Endothelial cell of umbilical vein (primary cell): ENCODE measurements at regions not wholly inside any gene's neighbourhood (a gene's known extent, or its start where the extent isn't known, plus 50 kb on each side); places are given as distances from the start of the nearest gene placed in this dataset.
"Not testable (repeated sequence)": the region's sequence is repeated elsewhere in the genome, so short reads cannot be mapped to it uniquely, and the experiment has no call there.

Source experiments
- BruUV-seq: library from RNA; stranded (reverse); fragments of 400-500 nt; replicated peaks from 2 replicates; lab custom pipeline; 2021; lab: Mats Ljungman, UMichigan
- CTCF ChIA-PET: fragments of 300-600, 350-600 bp; sonication (Branson Sonifier 250); formaldehyde crosslinking; loops from one replicate; lab custom pipeline; 2021; ENCODE audit warnings: antibody characterized with exemption, inconsistent platforms; lab: Charles Lee
- POLR2A ChIA-PET: fragments of 300-600, 350-600 bp; sonication (Branson Sonifier 250); formaldehyde crosslinking; loops from one replicate; lab custom pipeline; 2021; ENCODE audit warnings: antibody characterized with exemption, inconsistent platforms; lab: Charles Lee
- DNase-seq: peaks from one replicate; pipeline ENCODE4 v3.0.0-alpha.2; 2011; ENCODE audit warnings: low read depth, low spot score
- FAIRE-seq: peaks from 2 replicates; lab custom pipeline; 2011; peaks lifted over from hg19 to GRCh38; lab: Jason Lieb, UNC
- H2AFZ ChIP-seq: 2 replicates; pipeline ENCODE4 v1.6.0; 2012; ENCODE audit warnings: low read depth, low read length, control low read depth, inconsistent platforms
- H3K27ac ChIP-seq: 2 replicates; pipeline ENCODE4 v1.5.1; 2011; ENCODE audit warnings: low read depth, mild to moderate bottlenecking, control low read depth, low read length, moderate library complexity; ENCODE audit not compliant: insufficient read depth
- H3K27me3 ChIP-seq, 2 experiments: 2 replicates each; pipeline versions ENCODE4 v1.6.0 to v1.6.1; 2011; ENCODE audit warnings: low read length in 2 of 2, mixed read lengths in 1 of 2; ENCODE audit not compliant: control insufficient read depth in 2 of 2, insufficient read depth in 2 of 2
- H3K36me3 ChIP-seq, 2 experiments: 2 replicates in 1 of 2; 3 replicates in 1 of 2; pipeline ENCODE4 v1.5.1; 2011; ENCODE audit warnings: low read length in 2 of 2, mild to moderate bottlenecking in 1 of 2, moderate library complexity in 1 of 2; ENCODE audit not compliant: control insufficient read depth in 2 of 2, insufficient read depth in 2 of 2; ENCODE audit errors: extremely low read depth in 1 of 2
- H3K4me1 ChIP-seq: 3 replicates; pipeline ENCODE4 v1.5.1; 2011; ENCODE audit warnings: mild to moderate bottlenecking, low read length; ENCODE audit not compliant: control insufficient read depth, insufficient read depth; ENCODE audit errors: extremely low read depth
- H3K4me2 ChIP-seq: 2 replicates; pipeline ENCODE4 v1.6.1; 2011; ENCODE audit warnings: low read length, control low read depth, mixed read lengths; ENCODE audit not compliant: insufficient read depth
- H3K4me3 ChIP-seq, 3 experiments: fragments of 200-600 bp in 1 of 3; sonication (generic), shearing (Covaris generic) in 1 of 3; replicated peaks in 1 of 3; 2 replicates each; pipeline ENCODE4 v1.5.1; 2011 to 2016; ENCODE audit warnings: control low read depth in 3 of 3, low read length in 3 of 3, mild to moderate bottlenecking in 2 of 3, inconsistent platforms in 1 of 3, low read depth in 1 of 3, moderate library complexity in 1 of 3; ENCODE audit not compliant: insufficient read depth in 1 of 3
- H3K79me2 ChIP-seq: 2 replicates; pipeline ENCODE4 v1.6.0; 2012; ENCODE audit warnings: low read length, inconsistent platforms; ENCODE audit not compliant: control insufficient read depth, insufficient read depth
- H3K9ac ChIP-seq: replicated peaks from 2 replicates; pipeline ENCODE3; 2011; ENCODE audit warnings: low read length, control low read depth; ENCODE audit not compliant: insufficient read depth; ENCODE audit errors: extremely low read depth
- H3K9me1 ChIP-seq: replicated peaks from 3 replicates; pipeline ENCODE4 v1.6.0; 2011; ENCODE audit warnings: mild to moderate bottlenecking, low read length; ENCODE audit not compliant: control insufficient read depth, insufficient read depth; ENCODE audit errors: extremely low read depth
- H3K9me3 ChIP-seq: replicated peaks from 2 replicates; pipeline ENCODE4 v1.5.1; 2012; ENCODE audit warnings: low read length, inconsistent platforms; ENCODE audit not compliant: control insufficient read depth, insufficient read depth
- H4K20me1 ChIP-seq: replicated peaks from 2 replicates; pipeline ENCODE3; 2011; ENCODE audit warnings: mild to moderate bottlenecking, low read length; ENCODE audit not compliant: control insufficient read depth, insufficient read depth; ENCODE audit errors: extremely low read depth
- EZH2 ChIP-seq: IDR thresholded peaks from 2 replicates; pipeline ENCODE4 v1.6.1; 2012; ENCODE audit warnings: borderline replicate concordance, low read depth, mild to moderate bottlenecking, moderate library complexity, low read length, inconsistent platforms; ENCODE audit not compliant: severe bottlenecking
- FOS ChIP-seq: IDR thresholded peaks from 2 replicates; pipeline ENCODE4 v1.6.1; 2011; ENCODE audit warnings: mild to moderate bottlenecking, low read length, moderate library complexity, borderline replicate concordance; ENCODE audit not compliant: insufficient read depth
- GATA2 ChIP-seq: IDR thresholded peaks from 2 replicates; pipeline ENCODE4 v1.7.0; 2011; ENCODE audit warnings: low read depth, mild to moderate bottlenecking, moderate library complexity, mixed read lengths, low read length; ENCODE audit not compliant: insufficient read length, insufficient read depth
- JUN ChIP-seq: IDR thresholded peaks from 2 replicates; pipeline ENCODE4 v1.6.1; 2011; ENCODE audit warnings: borderline replicate concordance, low read depth; ENCODE audit not compliant: insufficient read length, insufficient read depth
- MYC ChIP-seq: IDR thresholded peaks from one replicate; pipeline ENCODE4 v1.6.1; 2011; ENCODE audit warnings: mild to moderate bottlenecking, low read depth, low read length
- POLR2A ChIP-seq: IDR thresholded peaks from 2 replicates; pipeline ENCODE4 v1.6.1; 2012; ENCODE audit warnings: low read depth, mild to moderate bottlenecking, control low read depth, low read length
- POLR2AphosphoS5 ChIP-seq: IDR thresholded peaks from 2 replicates; pipeline ENCODE4 v1.6.1; 2012; ENCODE audit warnings: low read depth, mild to moderate bottlenecking, control low read depth, low read length, moderate library complexity; ENCODE audit not compliant: insufficient read depth
- dilution Hi-C: fragments of 300-500 bp; cut with MboI; formaldehyde crosslinking; loops from one replicate; pipeline ENCODE4 v1.15.0; 2019; ENCODE audit warnings: low sequenced_read_pairs; ENCODE audit not compliant: extremely low pct_ligation_motif_present
- intact Hi-C: fragments of 100-400 bp; cut with micrococcal nuclease; formaldehyde crosslinking; loops from one replicate; pipeline ENCODE4 v1.10.0; 2022
- TF ChIP-seq, protein P1 (sequence below), 2 donors: IDR thresholded peaks; 1 replicate in 1 of 2; 2 replicates in 1 of 2; pipeline ENCODE4 v1.5.1; 2011; ENCODE audit warnings: low read length in 2 of 2, mild to moderate bottlenecking in 2 of 2, moderate library complexity in 2 of 2, control low read depth in 1 of 2, inconsistent platforms in 1 of 2, low read depth in 1 of 2; ENCODE audit not compliant: insufficient read depth in 1 of 2; ENCODE audit errors: extremely low read depth in 1 of 2
- TF ChIP-seq, protein P2 (sequence below): IDR thresholded peaks from 2 replicates; pipeline ENCODE4 v1.6.1; 2011; ENCODE audit not compliant: insufficient read depth, insufficient read length

DNA sequence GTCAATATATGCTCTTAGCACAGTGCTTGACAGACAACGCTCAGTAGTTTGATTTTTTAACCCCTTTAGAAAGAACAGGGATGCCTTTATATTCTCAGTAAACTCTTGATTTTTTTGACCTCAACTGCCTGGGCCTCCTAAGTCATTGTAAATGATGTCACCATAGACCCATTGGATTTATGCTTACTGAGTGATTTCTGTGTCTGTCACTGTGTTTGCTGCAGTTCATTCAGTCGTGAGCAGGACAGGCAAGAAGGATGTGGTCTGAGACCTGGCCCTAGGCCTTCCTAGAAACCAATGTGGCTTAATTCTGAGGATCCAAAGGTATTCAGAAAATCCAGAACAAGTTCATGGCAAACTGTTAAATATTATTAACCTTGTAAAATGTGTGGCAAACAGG, 868.1 kb downstream of the XPNPEP1 start:
- no peak for DNase-seq
- H3K36me3 ChIP-seq: no peaks in the 10 kb centered on the region
- H3K4me3 ChIP-seq: no peak overlapping the region
- H3K9ac ChIP-seq: no peak overlapping the region
- dilution Hi-C loops: no loop called here
- no peak for TF ChIP-seq POLR2AphosphoS5
- intact Hi-C loops: no loop called here
- H3K27ac ChIP-seq: no peak overlapping the region
- no peaks in the 10 kb centered on the region for H4K20me1 ChIP-seq
- no peaks in the 10 kb centered on the region for H3K79me2 ChIP-seq
- POLR2A ChIA-PET: no interaction called here
- H3K9me1 ChIP-seq: no peaks in the 10 kb centered on the region
- CTCF ChIA-PET: no interaction called here
- H3K4me2 ChIP-seq: no peak overlapping the region
- no peaks in the 10 kb centered on the region for H3K4me1 ChIP-seq
- H3K9me3 ChIP-seq: peaks cover 1% of the 10 kb centered on the region
- no peak overlapping the region for H2AFZ ChIP-seq
- no TSS peak for BruUV-seq
- no peaks in the 10 kb centered on the region for H3K27me3 ChIP-seq
- FAIRE-seq: no peak

DNA sequence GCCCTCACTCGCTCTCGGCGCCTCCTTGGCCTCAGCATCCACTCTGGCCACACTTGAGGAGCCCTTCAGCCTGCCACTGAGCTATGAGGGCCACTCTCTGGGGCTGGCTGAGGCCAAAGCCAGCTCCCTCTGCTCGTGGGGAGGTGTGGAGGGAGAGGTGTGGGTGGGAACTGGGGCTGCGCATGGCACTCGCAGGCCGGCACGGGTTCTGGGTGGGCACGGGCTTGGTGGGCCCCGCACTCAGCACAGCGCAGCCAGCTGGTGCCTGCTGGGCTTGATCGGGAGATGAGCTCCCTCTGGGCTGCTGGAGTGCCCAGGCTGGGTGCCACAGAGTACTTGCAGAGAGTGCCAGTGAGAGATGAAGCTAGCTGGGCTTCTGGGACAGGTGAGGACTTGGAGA, 875.5 kb downstream of the XPNPEP1 start:
- Histone ChIP-seq H3K79me2 (no peaks in the 10 kb centered on the region), H4K20me1 (no peaks in the 10 kb centered on the region), H3K4me2 (no peak overlapping the region), H3K9ac (no peak overlapping the region), H3K4me1 (no peaks in the 10 kb centered on the region), H3K9me1 (no peaks in the 10 kb centered on the region), H3K27me3 (no peaks in the 10 kb centered on the region), H3K4me3 (no peak overlapping the region), H3K9me3 (peaks cover 1% of the 10 kb centered on the region), H3K36me3 (no peaks in the 10 kb centered on the region), H3K27ac (no peak overlapping the region), H2AFZ (no peak overlapping the region)
- no TSS peak for BruUV-seq
- CTCF ChIA-PET: no interaction called here
- DNase-seq (no peak), FAIRE-seq (no peak)
- no peak for TF ChIP-seq MYC
- no peak for TF ChIP-seq EZH2
- no peak for TF ChIP-seq POLR2A
- TF ChIP-seq JUN: no peak
- TF ChIP-seq GATA2: no peak
- no peak for TF ChIP-seq POLR2AphosphoS5
- TF ChIP-seq FOS: no peak
- TF ChIP-seq, protein P1, sequence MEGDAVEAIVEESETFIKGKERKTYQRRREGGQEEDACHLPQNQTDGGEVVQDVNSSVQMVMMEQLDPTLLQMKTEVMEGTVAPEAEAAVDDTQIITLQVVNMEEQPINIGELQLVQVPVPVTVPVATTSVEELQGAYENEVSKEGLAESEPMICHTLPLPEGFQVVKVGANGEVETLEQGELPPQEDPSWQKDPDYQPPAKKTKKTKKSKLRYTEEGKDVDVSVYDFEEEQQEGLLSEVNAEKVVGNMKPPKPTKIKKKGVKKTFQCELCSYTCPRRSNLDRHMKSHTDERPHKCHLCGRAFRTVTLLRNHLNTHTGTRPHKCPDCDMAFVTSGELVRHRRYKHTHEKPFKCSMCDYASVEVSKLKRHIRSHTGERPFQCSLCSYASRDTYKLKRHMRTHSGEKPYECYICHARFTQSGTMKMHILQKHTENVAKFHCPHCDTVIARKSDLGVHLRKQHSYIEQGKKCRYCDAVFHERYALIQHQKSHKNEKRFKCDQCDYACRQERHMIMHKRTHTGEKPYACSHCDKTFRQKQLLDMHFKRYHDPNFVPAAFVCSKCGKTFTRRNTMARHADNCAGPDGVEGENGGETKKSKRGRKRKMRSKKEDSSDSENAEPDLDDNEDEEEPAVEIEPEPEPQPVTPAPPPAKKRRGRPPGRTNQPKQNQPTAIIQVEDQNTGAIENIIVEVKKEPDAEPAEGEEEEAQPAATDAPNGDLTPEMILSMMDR (IDR thresholded peaks at IDR 0.05; ENCODE audit: extremely low read depth in 1 of 2, insufficient read depth in 1 of 2, low read depth in 1 of 2, low read length in 2 of 2): no peak
- TF ChIP-seq, protein P2, sequence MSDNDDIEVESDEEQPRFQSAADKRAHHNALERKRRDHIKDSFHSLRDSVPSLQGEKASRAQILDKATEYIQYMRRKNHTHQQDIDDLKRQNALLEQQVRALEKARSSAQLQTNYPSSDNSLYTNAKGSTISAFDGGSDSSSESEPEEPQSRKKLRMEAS: no peak
- POLR2A ChIA-PET: no interaction called here
- intact Hi-C loops (no loop called here), dilution Hi-C loops (no loop called here)

DNA sequence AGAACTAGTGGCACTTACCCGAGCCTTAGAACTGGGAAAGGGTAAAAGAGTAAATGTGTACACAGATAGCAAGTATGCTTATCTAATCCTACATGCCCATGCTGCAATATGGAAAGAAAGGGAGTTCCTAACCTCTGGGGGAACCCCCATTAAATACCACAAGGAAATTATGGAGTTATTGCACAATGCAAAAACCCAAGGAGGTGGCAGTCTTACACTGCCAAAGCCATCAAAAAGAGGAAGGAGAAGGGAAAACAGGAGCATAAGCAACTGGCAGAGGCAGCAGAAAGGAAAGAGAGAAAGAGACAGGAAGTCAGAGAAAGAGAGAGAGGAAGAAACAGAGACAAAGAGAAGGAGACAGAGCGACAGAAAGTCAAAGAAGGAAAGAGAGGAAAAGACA, 876.9 kb downstream of the XPNPEP1 start:
- H3K27ac ChIP-seq, H3K9ac ChIP-seq, H3K36me3 ChIP-seq, POLR2A ChIA-PET, H3K4me3 ChIP-seq, H3K9me1 ChIP-seq, CTCF ChIA-PET, H3K27me3 ChIP-seq, BruUV-seq, H3K4me1 ChIP-seq, FAIRE-seq, H3K9me3 ChIP-seq, dilution Hi-C loops, DNase-seq, H2AFZ ChIP-seq, H3K4me2 ChIP-seq, intact Hi-C loops, H4K20me1 ChIP-seq, H3K79me2 ChIP-seq: not testable (repeated sequence)
